ENCODE measurements at regions not wholly inside any gene's neighbourhood (a gene's known extent, or its start where the extent isn't known, plus 50 kb on each side); places are given as distances from the start of the nearest gene placed in this dataset.

DNA sequence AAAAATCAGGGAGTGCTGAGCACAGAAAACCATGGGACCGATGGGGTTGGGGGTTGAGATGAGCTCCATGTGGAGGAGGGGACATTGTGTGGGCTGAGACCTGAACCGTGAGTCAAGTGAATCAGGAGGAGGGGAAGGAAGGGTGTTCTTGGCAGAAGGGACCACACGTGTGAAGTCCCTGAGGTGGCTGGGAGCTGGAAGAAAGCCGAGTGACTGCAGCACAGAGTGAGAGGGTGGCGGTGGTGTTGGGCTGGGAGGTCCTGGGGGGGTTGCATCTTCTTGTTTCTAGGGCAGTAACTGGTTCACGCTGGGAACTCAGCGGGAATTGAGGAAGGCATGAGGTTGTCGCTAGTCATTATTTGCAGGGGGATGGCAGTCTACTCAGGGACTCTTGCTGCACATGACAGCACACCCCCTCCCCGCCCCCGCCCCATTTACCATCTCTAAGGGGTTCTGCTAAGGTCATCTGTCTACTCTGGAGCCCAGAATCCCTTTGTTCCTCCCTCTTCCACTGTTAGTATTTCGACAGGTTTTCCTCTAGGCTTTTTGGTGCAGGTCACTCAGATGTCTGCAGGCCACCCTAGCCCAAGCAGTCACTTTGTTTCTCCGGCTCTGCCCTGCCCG, 254.3 kb downstream of the TLE3 start:
- Histone ChIP-seq H3K4me1 (no peaks in the 10 kb centered on the region), H3K27ac (no peak overlapping the region), H3K36me3 (ENCODE audit: control insufficient read depth, insufficient read depth, low read length) (no peaks in the 10 kb centered on the region), H3K9me3 (ENCODE audit: control insufficient read depth, low read length) (no peaks in the 10 kb centered on the region), H3K79me2 (no peaks in the 10 kb centered on the region), H3K4me3 (ENCODE audit: low read depth, low read length) (no peak overlapping the region), H3K4me2 (ENCODE audit: low read length) (no peak overlapping the region), H2AFZ (no peak overlapping the region), H3K9ac (no peak overlapping the region), H3K27me3 (ENCODE audit: control insufficient read depth, insufficient read depth, low read length) (no peaks in the 10 kb centered on the region)
- TF ChIP-seq CTCF (IDR thresholded peaks at IDR 0.05): no peak

GRCh38 chr15:69843900-69844304, 253.8 kb downstream of the TLE3 start:
- H3K27me3 ChIP-seq (ENCODE audit: control insufficient read depth, insufficient read depth, low read length): no peaks in the 10 kb centered on the region
- no peaks in the 10 kb centered on the region for H3K79me2 ChIP-seq
- H2AFZ ChIP-seq: no peak overlapping the region
- no peaks in the 10 kb centered on the region for H3K9me3 ChIP-seq (ENCODE audit: control insufficient read depth, low read length)
- no peak overlapping the region for H3K4me2 ChIP-seq (ENCODE audit: low read length)
- no peak for TF ChIP-seq CTCF (IDR thresholded peaks at IDR 0.05)
- H3K36me3 ChIP-seq (ENCODE audit: control insufficient read depth, insufficient read depth, low read length): no peaks in the 10 kb centered on the region
- H3K4me1 ChIP-seq: no peaks in the 10 kb centered on the region
- H3K4me3 ChIP-seq (ENCODE audit: low read depth, low read length): no peak overlapping the region
- H3K9ac ChIP-seq: no peak overlapping the region
- H3K27ac ChIP-seq: no peak overlapping the region

DNA sequence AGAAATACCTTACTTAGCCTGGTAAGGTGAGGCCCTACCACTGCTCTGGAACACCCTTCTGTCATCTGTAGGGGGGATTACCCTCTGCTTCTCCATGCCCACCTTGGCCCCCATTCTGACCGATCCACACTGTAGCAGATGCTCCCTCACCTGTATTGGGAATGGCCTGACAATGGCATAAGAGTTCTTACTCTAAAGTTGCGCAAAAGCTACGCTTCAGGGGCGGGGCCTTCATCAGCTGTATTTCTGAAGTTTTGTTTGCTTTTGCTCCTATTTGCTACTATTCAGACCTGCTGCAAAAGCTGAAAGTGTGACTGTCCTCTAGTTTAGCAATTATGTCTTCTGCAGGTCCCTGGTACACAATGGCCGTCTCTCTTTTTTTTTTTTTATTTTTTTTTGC, 252.6 kb downstream of the TLE3 start:
- Histone ChIP-seq H3K36me3 (ENCODE audit: control insufficient read depth, insufficient read depth, low read length) (no peaks in the 10 kb centered on the region), H3K4me1 (no peaks in the 10 kb centered on the region), H3K9me3 (ENCODE audit: control insufficient read depth, low read length) (no peaks in the 10 kb centered on the region), H3K4me3 (ENCODE audit: low read depth, low read length) (no peak overlapping the region), H3K4me2 (ENCODE audit: low read length) (no peak overlapping the region), H3K27ac (no peak overlapping the region), H3K27me3 (ENCODE audit: control insufficient read depth, insufficient read depth, low read length) (no peaks in the 10 kb centered on the region), H3K9ac (no peak overlapping the region), H3K79me2 (no peaks in the 10 kb centered on the region), H2AFZ (no peak overlapping the region)
- TF ChIP-seq CTCF (IDR thresholded peaks at IDR 0.05): no peak

- no peaks in the 10 kb centered on the region for H3K79me2 ChIP-seq
- no peaks in the 10 kb centered on the region for H3K9me3 ChIP-seq (ENCODE audit: control insufficient read depth, low read length)
- no peak for TF ChIP-seq CTCF (IDR thresholded peaks at IDR 0.05)
- H3K36me3 ChIP-seq (ENCODE audit: control insufficient read depth, insufficient read depth, low read length): no peaks in the 10 kb centered on the region
- H3K4me1 ChIP-seq: no peaks in the 10 kb centered on the region
- H3K9ac ChIP-seq: no peak overlapping the region
- H3K27ac ChIP-seq: no peak overlapping the region
- H3K4me3 ChIP-seq (ENCODE audit: low read depth, low read length): no peak overlapping the region
- no peak overlapping the region for H2AFZ ChIP-seq
- H3K27me3 ChIP-seq (ENCODE audit: control insufficient read depth, insufficient read depth, low read length): no peaks in the 10 kb centered on the region
- no peak overlapping the region for H3K4me2 ChIP-seq (ENCODE audit: low read length)
Measured at GRCh38 chr15:69847625-69848024, 250.1 kb downstream of the TLE3 start.

GRCh38 chr15:69848096-69848495, 249.6 kb downstream of the TLE3 start:
- no peak for TF ChIP-seq CTCF (IDR thresholded peaks at IDR 0.05)
- no peaks in the 10 kb centered on the region for H3K79me2 ChIP-seq
- H3K27ac ChIP-seq: no peak overlapping the region
- H3K9me3 ChIP-seq (ENCODE audit: control insufficient read depth, low read length): no peaks in the 10 kb centered on the region
- H2AFZ ChIP-seq: no peak overlapping the region
- H3K4me3 ChIP-seq (ENCODE audit: low read depth, low read length): no peak overlapping the region
- H3K27me3 ChIP-seq (ENCODE audit: control insufficient read depth, insufficient read depth, low read length): no peaks in the 10 kb centered on the region
- no peaks in the 10 kb centered on the region for H3K4me1 ChIP-seq
- H3K36me3 ChIP-seq (ENCODE audit: control insufficient read depth, insufficient read depth, low read length): no peaks in the 10 kb centered on the region
- no peak overlapping the region for H3K9ac ChIP-seq
- H3K4me2 ChIP-seq (ENCODE audit: low read length): no peak overlapping the region
